Stimulated activated naive CD8-positive, alpha-beta T cell treated with anti-CD3 and anti-CD28 coated beads, Interleukin-15, Interleukin-2, amounts not matched to agents 100 ng/mL and 50 ng/mL, for 24 hours (primary cell): ENCODE measurements at regions not wholly inside any gene's neighbourhood (a gene's known extent, or its start where the extent isn't known, plus 50 kb on each side); places are given as distances from the start of the nearest gene placed in this dataset.

Experiments
- H3K27ac Mint-ChIP-seq: one replicate; pipeline ENCODE4 v1.8.0; 2021; ENCODE audit warnings: mild to moderate bottlenecking, mixed read lengths
- H3K27me3 Mint-ChIP-seq: one replicate; pipeline ENCODE4 v1.8.0; 2021; ENCODE audit warnings: mixed read lengths
- H3K36me3 Mint-ChIP-seq: one replicate; pipeline ENCODE4 v1.8.0; 2021; ENCODE audit warnings: low read depth, mixed read lengths
- H3K4me1 Mint-ChIP-seq: one replicate; pipeline ENCODE4 v1.8.0; 2021; ENCODE audit warnings: low read depth, mixed read lengths
- H3K4me3 Mint-ChIP-seq: one replicate; pipeline ENCODE4 v1.8.0; 2021; ENCODE audit warnings: mild to moderate bottlenecking, mixed read lengths
- H3K9me3 Mint-ChIP-seq: one replicate; pipeline ENCODE4 v1.8.0; 2021; ENCODE audit warnings: mixed read lengths

- no peaks in the 10 kb centered on the region for H3K4me1 Mint-ChIP-seq
- peaks cover 2% of the 10 kb centered on the region for H3K27me3 Mint-ChIP-seq
- H3K4me3 Mint-ChIP-seq: no peak overlapping the region
- H3K36me3 Mint-ChIP-seq: no peaks in the 10 kb centered on the region
- H3K27ac Mint-ChIP-seq: no peak overlapping the region
- no peaks in the 10 kb centered on the region for H3K9me3 Mint-ChIP-seq
Observed at GRCh38 chr5:67455970-67456369, 259.4 kb upstream of the CD180 start.

GRCh38 chr5:67454957-67455561 is 258.5 kb upstream of the CD180 start:
- no peak overlapping the region for H3K27ac Mint-ChIP-seq
- no peaks in the 10 kb centered on the region for H3K9me3 Mint-ChIP-seq
- H3K27me3 Mint-ChIP-seq: peaks cover 6% of the 10 kb centered on the region

GRCh38 chr5:67453111-67453905 is 256.7 kb upstream of the CD180 start:
- H3K4me1 Mint-ChIP-seq: no peaks in the 10 kb centered on the region
- H3K27ac Mint-ChIP-seq: no peak overlapping the region
- H3K36me3 Mint-ChIP-seq: no peaks in the 10 kb centered on the region
- no peak overlapping the region for H3K4me3 Mint-ChIP-seq
- peaks cover 9% of the 10 kb centered on the region for H3K27me3 Mint-ChIP-seq
- no peaks in the 10 kb centered on the region for H3K9me3 Mint-ChIP-seq

More at GRCh38 chr5:67454957-67455561, 258.5 kb upstream of the CD180 start:
- Mint-ChIP-seq H3K4me1 (no peaks in the 10 kb centered on the region), H3K4me3 (no peak overlapping the region), H3K36me3 (no peaks in the 10 kb centered on the region)

GRCh38 chr5:67451640-67452279 is 255.2 kb upstream of the CD180 start:
- Mint-ChIP-seq H3K36me3 (no peaks in the 10 kb centered on the region), H3K4me3 (no peak overlapping the region), H3K27ac (no peak overlapping the region), H3K9me3 (peaks cover 4% of the 10 kb centered on the region), H3K27me3 (peaks cover 9% of the 10 kb centered on the region), H3K4me1 (no peaks in the 10 kb centered on the region)

- Mint-ChIP-seq H3K36me3 (no peaks in the 10 kb centered on the region), H3K9me3 (peaks cover 10% of the 10 kb centered on the region), H3K27ac (no peak overlapping the region), H3K4me3 (no peak overlapping the region), H3K4me1 (no peaks in the 10 kb centered on the region), H3K27me3 (peaks cover 9% of the 10 kb centered on the region)
Observed at GRCh38 chr5:67447732-67448131, 251.1 kb upstream of the CD180 start.

GRCh38 chr5:67437905-67438845 is 241.6 kb upstream of the CD180 start:
- Mint-ChIP-seq H3K36me3 (no peaks in the 10 kb centered on the region), H3K27me3 (no peaks in the 10 kb centered on the region), H3K9me3 (no peaks in the 10 kb centered on the region), H3K27ac (no peak overlapping the region), H3K4me3 (no peak overlapping the region), H3K4me1 (no peaks in the 10 kb centered on the region)

- Mint-ChIP-seq H3K4me3 (no peak overlapping the region), H3K4me1 (no peaks in the 10 kb centered on the region), H3K27me3 (no peaks in the 10 kb centered on the region), H3K27ac (no peak overlapping the region), H3K9me3 (no peaks in the 10 kb centered on the region), H3K36me3 (no peaks in the 10 kb centered on the region)
Observed at GRCh38 chr5:67435032-67435431, 238.4 kb upstream of the CD180 start.

- Mint-ChIP-seq H3K36me3 (no peaks in the 10 kb centered on the region), H3K27me3 (no peaks in the 10 kb centered on the region), H3K4me1 (no peaks in the 10 kb centered on the region), H3K27ac (no peak overlapping the region), H3K9me3 (no peaks in the 10 kb centered on the region), H3K4me3 (no peak overlapping the region)
Observed at GRCh38 chr5:67434466-67434865, 237.9 kb upstream of the CD180 start.

GRCh38 chr5:67432606-67433005 is 236.0 kb upstream of the CD180 start:
- H3K4me1 Mint-ChIP-seq: no peaks in the 10 kb centered on the region
- H3K9me3 Mint-ChIP-seq: no peaks in the 10 kb centered on the region
- no peak overlapping the region for H3K27ac Mint-ChIP-seq
- H3K36me3 Mint-ChIP-seq: no peaks in the 10 kb centered on the region
- H3K27me3 Mint-ChIP-seq: no peaks in the 10 kb centered on the region
- H3K4me3 Mint-ChIP-seq: no peak overlapping the region

- Mint-ChIP-seq H3K27me3 (no peaks in the 10 kb centered on the region), H3K4me3 (no peak overlapping the region), H3K36me3 (no peaks in the 10 kb centered on the region), H3K4me1 (no peaks in the 10 kb centered on the region), H3K27ac (no peak overlapping the region), H3K9me3 (no peaks in the 10 kb centered on the region)
Observed at GRCh38 chr5:67431191-67431590, 234.6 kb upstream of the CD180 start.

GRCh38 chr5:67427850-67428298 is 231.3 kb upstream of the CD180 start:
- no peaks in the 10 kb centered on the region for H3K4me1 Mint-ChIP-seq
- H3K4me3 Mint-ChIP-seq: no peak overlapping the region
- no peak overlapping the region for H3K27ac Mint-ChIP-seq
- no peaks in the 10 kb centered on the region for H3K27me3 Mint-ChIP-seq
- H3K9me3 Mint-ChIP-seq: no peaks in the 10 kb centered on the region
- no peaks in the 10 kb centered on the region for H3K36me3 Mint-ChIP-seq

GRCh38 chr5:67426961-67427849 is 230.6 kb upstream of the CD180 start:
- H3K36me3 Mint-ChIP-seq: no peaks in the 10 kb centered on the region
- H3K9me3 Mint-ChIP-seq: peaks cover 2% of the 10 kb centered on the region
- H3K4me1 Mint-ChIP-seq: no peaks in the 10 kb centered on the region
- H3K4me3 Mint-ChIP-seq: no peak overlapping the region
- H3K27ac Mint-ChIP-seq: no peak overlapping the region
- H3K27me3 Mint-ChIP-seq: no peaks in the 10 kb centered on the region

- Mint-ChIP-seq H3K27me3 (no peaks in the 10 kb centered on the region), H3K36me3 (no peaks in the 10 kb centered on the region), H3K27ac (no peak overlapping the region), H3K4me3 (no peak overlapping the region), H3K4me1 (no peaks in the 10 kb centered on the region), H3K9me3 (peaks cover 9% of the 10 kb centered on the region)
Observed at GRCh38 chr5:67425514-67425913, 228.9 kb upstream of the CD180 start.

- Mint-ChIP-seq H3K27ac (no peak overlapping the region), H3K4me3 (no peak overlapping the region), H3K36me3 (no peaks in the 10 kb centered on the region), H3K9me3 (peaks cover 9% of the 10 kb centered on the region), H3K27me3 (no peaks in the 10 kb centered on the region), H3K4me1 (peaks cover 13% of the 10 kb centered on the region)
Observed at GRCh38 chr5:67417839-67418238, 221.2 kb upstream of the CD180 start.
